ENCODE measurements at regions not wholly inside any gene's neighbourhood (a gene's known extent, or its start where the extent isn't known, plus 50 kb on each side); places are given as distances from the start of the nearest gene placed in this dataset.

- TF ChIP-seq CTCF (IDR thresholded peaks at IDR 0.05; ENCODE audit: insufficient read depth, low read depth, low read length) = no peak
- CTCF ChIA-PET = no interaction called here
- POLR2A ChIA-PET = no interaction called here
Measured at GRCh38 chrX:39168609-39169008, 367.4 kb downstream of the MID1IP1 start.

GRCh38 chrX:39169976-39170375 lies 368.7 kb downstream of the MID1IP1 start:
- DNase-seq (ENCODE audit: low read depth) = no peak
- CTCF ChIA-PET = interaction anchor here (0.6 kb wide), 1 partner anchor 13 kb away, joined by 3 read pairs; no protein-coding TSS in a partner anchor
- POLR2A ChIA-PET = no interaction called here
- no peak for TF ChIP-seq CTCF (IDR thresholded peaks at IDR 0.05; ENCODE audit: insufficient read depth, low read depth, low read length)
- no peak overlapping the region for H3K4me3 ChIP-seq (ENCODE audit: low read depth, low read length)
- H3K27me3 ChIP-seq (ENCODE audit: control insufficient read depth, insufficient read depth, low read length) = no peaks in the 10 kb centered on the region
- no peaks in the 10 kb centered on the region for H3K36me3 ChIP-seq (ENCODE audit: control insufficient read depth, insufficient read depth, low read length)

More at GRCh38 chrX:39168609-39169008, 367.4 kb downstream of the MID1IP1 start:
- no peaks in the 10 kb centered on the region for H3K27me3 ChIP-seq (ENCODE audit: control insufficient read depth, insufficient read depth, low read length)
- no peaks in the 10 kb centered on the region for H3K36me3 ChIP-seq (ENCODE audit: control insufficient read depth, insufficient read depth, low read length)
- no peak for DNase-seq (ENCODE audit: low read depth)
- no peak overlapping the region for H3K4me3 ChIP-seq (ENCODE audit: low read depth, low read length)

GRCh38 chrX:39170464-39170863 lies 369.2 kb downstream of the MID1IP1 start:
- DNase-seq (ENCODE audit: low read depth) = no peak
- H3K4me3 ChIP-seq (ENCODE audit: low read depth, low read length) = no peak overlapping the region
- no peak for TF ChIP-seq CTCF (IDR thresholded peaks at IDR 0.05; ENCODE audit: insufficient read depth, low read depth, low read length)
- no peaks in the 10 kb centered on the region for H3K36me3 ChIP-seq (ENCODE audit: control insufficient read depth, insufficient read depth, low read length)
- ChIA-PET POLR2A (no interaction called here), CTCF (no interaction called here)
- no peaks in the 10 kb centered on the region for H3K27me3 ChIP-seq (ENCODE audit: control insufficient read depth, insufficient read depth, low read length)

- Histone ChIP-seq H3K4me3 (ENCODE audit: low read depth, low read length) (no peak overlapping the region), H3K27me3 (ENCODE audit: control insufficient read depth, insufficient read depth, low read length) (no peaks in the 10 kb centered on the region), H3K36me3 (ENCODE audit: control insufficient read depth, insufficient read depth, low read length) (no peaks in the 10 kb centered on the region)
- no peak for TF ChIP-seq CTCF (IDR thresholded peaks at IDR 0.05; ENCODE audit: insufficient read depth, low read depth, low read length)
- ChIA-PET POLR2A (no interaction called here), CTCF (no interaction called here)
- no peak for DNase-seq (ENCODE audit: low read depth)
Measured at GRCh38 chrX:39171686-39172085, 370.4 kb downstream of the MID1IP1 start.

GRCh38 chrX:39174241-39174771 lies 373.0 kb downstream of the MID1IP1 start:
- no peak for DNase-seq (ENCODE audit: low read depth)
- Histone ChIP-seq H3K4me3 (ENCODE audit: low read depth, low read length) (no peak overlapping the region), H3K36me3 (ENCODE audit: control insufficient read depth, insufficient read depth, low read length) (no peaks in the 10 kb centered on the region), H3K27me3 (ENCODE audit: control insufficient read depth, insufficient read depth, low read length) (no peaks in the 10 kb centered on the region)
- ChIA-PET CTCF (no interaction called here), POLR2A (no interaction called here)
- no peak for TF ChIP-seq CTCF (IDR thresholded peaks at IDR 0.05; ENCODE audit: insufficient read depth, low read depth, low read length)

All from BJ (cell line).